Stimulated activated CD4-positive, alpha-beta T cell treated with anti-CD3 and anti-CD28 coated beads, Interleukin-15, amount 100 ng/mL, for 1 hour (primary cell): ENCODE measurements at regions not wholly inside any gene's neighbourhood (a gene's known extent, or its start where the extent isn't known, plus 50 kb on each side); places are given as distances from the start of the nearest gene placed in this dataset.

Source experiments
- DNase-seq, 2 donors: peaks; one replicate each; pipeline ENCODE4 v3.0.0-alpha.2; 2020; ENCODE audit warnings: low read depth in 1 of 2, low spot score in 1 of 2

DNA sequence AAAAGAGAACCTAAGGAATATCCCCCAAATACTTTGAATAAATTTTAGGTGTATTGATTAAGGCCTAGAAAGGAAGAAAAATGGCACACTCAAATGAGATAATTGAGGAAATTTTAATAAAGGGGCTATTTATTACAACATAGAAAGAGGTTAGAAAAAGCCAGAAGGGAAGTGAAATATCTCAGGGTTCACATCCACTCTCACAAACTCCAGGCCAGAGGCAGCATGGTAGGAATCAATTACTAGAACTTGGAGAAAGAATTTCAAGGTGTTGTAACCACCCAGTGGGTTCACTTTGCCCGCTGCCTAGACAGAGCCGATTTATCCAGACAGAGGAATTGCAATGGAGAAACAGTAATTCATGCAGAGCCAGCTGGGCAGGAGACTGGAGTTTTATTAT, 617.5 kb upstream of the ACVR2A start:
- DNase-seq, result no peak

DNA sequence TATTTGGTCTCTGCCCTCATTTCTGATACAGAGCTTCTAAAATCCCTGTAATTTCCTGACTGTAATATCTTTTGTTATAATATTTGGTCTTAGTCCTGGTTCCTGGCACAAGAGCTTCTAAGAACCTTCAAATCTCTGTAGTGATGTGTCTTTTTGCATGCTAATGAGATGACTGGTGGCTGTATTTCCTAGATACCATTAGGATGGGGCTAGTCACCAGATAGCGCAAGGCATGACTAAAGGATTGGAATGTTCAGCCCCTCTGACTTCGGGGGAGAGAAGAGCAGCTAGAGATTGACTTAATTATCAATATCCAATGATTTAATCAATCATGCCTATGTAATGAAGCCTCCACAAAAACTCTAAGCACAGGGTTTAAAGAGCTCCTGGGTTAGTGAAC, 620.8 kb upstream of the ACVR2A start:
- DNase-seq, result no peak

DNA sequence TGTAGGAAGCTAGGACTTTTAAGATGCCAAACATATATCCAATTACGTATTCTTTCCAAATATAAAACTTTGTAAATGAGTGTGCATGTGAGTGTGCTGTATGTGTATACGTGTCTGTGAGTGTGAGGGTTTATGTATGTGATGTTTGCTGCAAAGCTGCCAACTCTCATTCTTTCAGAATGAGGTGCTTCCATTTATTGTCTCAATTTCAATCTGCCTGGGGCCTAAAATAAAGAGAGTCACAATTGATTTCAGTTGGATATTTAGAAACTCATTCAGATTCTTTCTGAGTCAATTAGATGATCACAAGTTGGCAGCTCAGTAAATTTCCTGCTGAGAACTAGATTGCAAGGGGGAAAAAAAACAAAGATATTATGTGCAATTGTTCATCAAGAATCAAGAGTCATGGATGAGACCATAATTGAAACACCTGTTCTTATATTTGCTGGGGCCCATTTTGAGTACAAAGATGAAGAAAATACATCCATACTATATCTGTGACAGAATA, 621.2 kb upstream of the ACVR2A start:
- no peak for DNase-seq

DNA sequence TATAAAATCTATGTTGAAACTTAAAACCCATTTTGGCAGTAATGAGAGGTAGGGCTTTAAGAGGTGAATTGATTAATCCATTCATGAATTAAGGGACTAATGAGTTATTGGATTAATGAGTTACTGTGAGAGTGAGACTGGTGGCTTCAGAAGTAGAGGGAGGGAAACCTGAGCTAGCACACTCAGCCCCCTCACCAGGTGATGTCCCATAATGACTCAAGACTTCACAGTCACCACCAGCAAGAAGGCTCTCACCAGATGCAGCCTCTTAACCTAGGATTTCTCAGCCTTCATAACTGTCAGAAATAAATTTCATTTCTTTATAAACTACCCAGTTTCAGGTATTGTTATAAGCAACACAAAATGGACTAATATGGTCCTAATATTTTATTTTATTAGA, 621.7 kb upstream of the ACVR2A start:
- no peak for DNase-seq

DNA sequence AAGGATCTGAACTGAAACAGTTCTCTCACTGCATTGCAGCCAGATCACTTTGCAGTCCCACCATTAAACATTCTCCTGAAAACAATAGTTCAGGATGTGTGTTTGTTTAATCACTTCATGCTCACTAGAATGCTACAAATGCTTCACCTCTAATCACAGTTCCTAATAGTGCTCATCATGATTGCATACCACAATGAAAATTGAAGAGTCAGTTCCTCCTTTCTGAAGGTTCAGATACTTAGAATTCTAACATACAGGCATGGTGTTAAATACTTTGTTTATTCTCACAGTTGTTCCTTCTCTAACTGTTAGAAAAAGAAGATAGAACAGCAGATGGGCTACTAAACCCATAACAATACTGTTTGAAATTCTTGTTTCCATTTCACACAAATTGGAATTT, 622.3 kb upstream of the ACVR2A start:
- DNase-seq, result no peak

DNA sequence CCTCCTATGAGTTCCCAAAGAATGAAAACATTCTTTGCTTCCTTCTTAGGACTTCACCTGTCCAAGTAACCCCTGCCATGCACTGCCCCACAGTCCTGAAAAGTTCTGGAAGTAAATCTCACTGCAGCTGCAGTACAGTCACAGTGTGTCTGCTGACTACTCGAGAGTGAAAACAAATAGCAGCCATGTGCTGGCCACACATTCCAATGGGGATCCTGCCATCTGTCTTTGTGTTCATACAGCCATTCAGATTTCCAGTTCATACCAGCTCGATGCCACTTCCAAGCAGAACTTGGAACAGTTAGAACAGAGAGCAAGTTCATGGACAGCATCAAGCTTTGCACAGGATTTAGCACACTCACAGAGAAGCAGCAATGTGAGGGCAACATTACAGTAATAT, 629.9 kb upstream of the ACVR2A start:
- DNase-seq, result no peak

DNA sequence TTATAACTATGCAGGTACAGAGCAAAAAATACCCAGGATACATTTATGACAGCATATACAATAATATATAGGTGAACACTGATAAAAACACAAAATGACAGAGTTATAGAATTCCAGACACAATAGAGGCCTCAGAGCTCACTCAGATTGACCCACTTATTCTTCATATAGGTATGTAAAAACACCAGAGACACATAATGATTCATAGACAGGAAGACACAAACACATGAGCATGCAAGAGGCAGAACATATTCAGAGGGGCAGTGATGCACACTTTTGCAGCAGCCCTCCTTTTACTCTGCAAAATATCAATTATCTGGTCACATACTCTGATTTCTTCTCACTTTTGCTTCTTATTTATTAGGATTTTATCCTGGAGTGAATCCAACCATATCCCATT, 633.3 kb upstream of the ACVR2A start:
- DNase-seq, result no peak

DNA sequence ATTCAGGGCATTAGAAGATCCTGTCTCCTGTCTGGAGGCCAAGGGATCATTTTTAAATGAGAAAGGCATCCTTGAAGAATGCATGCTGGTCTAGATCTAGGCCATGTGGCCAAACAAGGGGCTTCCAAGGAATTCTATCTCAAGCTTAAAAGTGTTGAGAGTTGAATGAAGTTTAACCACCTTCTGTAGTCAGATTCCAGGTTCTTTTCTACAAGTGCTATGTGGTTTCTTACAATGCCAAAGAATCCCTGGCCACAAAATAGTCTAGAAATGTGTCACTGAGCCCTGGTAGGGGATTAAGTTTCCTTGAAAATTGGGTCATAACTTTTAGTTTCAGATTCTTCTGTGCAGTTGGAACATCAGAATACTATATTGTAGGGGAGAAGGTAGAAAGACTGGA, 640.7 kb upstream of the ACVR2A start:
- no peak for DNase-seq

DNA sequence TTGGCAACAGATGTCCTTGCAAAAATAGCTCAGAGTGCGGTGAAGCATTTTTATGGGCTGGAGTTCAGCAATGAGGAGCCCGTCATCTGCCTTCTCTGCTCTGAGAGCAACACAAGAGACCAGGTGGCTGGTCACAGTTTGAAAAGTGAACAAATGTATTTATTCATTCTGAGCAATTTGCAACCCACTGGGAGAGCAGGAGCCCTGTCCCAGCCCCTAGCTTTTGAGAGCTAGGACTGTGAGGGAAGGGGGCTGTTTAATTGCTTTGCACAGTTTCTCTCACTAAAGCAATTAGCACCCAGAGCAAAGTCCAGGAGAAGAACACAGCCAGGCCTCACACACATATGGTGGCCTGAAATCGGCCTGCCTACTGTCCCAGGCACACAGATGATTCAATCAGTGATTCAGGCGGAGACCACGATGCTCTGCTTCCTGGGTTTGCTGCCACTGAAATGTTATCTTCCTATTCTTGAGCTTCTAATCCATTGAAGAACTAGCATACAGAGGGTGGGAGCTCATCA, 646.1 kb upstream of the ACVR2A start:
- no peak for DNase-seq

DNA sequence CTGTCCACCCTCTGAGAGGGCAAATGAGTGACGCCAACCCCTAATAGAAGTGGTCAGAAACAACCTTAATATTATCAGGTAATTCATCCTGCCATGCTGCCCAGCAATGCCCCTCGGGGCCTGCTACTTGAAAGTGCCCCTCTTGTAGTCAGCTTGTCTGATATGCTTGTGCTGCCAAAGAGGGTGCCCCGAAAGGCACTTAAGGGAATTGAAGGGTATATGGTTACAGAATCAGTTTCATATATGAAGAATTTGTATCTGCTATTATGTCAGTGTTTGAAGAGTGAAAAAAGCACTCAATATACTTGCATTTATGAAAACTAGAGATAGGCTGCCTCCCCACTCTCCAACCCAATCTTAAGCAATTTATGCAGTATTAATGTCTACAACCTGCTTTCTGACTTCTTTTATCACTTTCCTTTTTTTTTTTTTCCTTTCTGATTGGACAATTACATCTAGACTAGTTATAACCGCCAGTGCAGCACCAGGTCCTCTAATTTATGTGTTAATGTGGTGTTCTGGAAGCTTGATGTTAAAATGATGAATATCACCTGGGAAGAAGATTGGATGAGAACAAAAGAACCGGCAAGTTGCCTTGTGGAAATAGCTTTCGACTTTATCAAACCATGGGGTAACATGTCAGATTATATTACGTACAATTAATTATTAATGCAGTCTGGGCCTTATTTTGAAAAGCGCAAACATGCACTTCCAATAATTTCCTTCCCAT, 646.9 kb upstream of the ACVR2A start:
- no peak for DNase-seq

DNA sequence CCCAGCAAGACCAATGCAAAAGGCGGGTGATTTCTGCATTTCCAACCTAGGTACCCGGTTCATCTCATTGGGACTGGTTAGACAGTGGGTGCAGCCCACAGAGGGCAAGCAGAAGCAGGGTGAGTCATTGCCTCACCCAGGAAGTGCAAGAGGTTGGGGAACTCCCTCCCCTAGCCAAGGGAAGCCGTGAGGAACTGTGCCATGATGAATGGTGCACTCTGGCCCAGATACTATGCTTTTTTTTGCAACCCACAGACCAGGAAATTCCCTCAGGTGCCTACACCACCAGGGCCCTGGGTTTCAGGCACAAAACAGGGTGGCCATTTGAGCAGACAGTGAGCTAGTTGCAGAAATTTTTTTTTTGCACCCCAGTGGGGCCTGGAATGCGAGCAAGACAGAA, 662.6 kb upstream of the ACVR2A start:
- peak; percentile 7 to 17 for DNase-seq

DNA sequence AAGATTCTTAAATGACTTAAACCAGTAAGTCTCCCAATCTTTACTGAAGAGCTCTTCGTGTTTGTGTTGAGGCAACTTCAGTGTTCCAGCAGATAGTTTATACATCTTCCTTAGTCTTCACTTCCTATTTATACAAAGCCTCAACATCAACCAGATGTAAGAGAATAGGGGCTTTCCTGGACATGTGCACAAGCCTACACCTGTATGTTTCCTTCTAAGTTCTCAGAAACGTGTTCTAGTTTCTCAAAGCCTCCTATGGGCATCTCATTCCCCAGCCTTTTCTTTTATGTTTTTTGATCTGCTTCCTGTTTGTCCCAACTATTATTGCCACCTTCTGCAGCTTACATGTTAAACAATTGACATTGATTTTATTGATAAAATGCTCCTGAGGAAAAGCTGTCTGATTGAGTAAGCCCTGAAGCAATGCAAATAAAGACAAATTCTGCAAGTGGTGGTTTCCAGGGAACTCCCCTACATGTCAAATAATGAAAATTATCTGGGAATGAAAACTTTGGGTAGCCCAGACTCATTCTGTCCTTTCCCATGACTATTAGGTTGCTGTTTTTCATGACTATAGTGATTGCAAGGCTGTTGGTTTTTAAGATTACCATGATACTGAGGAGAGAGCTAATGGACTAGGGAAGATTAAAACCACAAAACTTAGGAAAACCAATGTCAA, 663.3 kb upstream of the ACVR2A start:
- no peak for DNase-seq

DNA sequence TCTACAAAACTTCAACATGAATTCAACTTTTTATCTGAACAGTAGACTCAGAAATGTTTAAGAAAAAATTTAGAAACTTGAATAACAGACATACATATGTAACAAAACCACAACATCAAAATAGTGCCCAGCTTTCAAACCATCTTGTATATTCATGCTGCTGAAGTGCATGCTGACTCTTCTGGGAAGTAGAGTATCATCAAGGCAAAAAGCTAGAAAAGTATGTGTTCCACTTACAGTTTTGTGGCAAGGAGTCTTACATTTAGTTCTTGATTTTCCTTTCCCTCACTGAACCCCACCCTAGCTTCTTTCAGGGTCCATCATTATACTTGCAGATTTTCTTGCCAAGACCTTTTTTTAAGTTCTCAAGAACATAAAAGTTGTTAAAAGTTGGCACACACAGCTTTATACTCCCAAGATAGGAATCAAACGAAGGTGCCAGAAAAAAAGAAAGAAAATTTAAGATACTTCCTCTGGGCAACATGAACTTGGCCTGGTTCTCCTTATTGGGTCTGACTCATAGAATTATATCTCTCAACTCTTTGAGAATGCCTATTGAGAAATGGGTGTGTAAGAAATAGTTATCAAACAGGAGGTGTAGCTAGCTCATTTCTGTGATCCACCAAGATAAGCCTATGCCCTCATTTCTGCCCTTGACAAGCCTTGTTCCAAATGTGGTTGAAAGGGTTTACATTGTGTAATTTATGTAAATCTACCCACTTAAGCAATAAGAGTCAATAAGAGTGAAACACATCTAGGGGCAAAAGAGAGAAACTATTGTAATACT, 667.6 kb upstream of the ACVR2A start:
- DNase-seq, result no peak

DNA sequence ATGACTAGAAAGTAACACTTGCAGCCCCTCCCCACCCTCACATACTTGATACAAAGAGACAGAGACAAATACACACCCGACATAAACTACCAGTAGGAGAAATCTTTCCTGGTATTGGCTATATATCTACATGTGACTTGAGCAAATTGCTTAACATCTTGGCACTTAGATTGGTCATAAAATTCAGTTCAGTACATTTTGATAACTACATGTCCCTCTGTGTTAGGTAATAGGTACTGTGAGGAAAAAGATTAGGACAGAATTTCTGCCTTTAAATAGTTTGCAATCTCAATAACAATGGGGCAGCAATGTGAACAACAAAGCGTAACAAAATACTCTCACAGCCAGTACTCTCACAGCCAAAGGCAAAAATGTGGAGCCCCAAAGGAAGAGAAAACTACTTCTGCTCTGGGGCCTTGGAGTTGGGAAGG, 670.0 kb upstream of the ACVR2A start:
- DNase-seq, result no peak

DNA sequence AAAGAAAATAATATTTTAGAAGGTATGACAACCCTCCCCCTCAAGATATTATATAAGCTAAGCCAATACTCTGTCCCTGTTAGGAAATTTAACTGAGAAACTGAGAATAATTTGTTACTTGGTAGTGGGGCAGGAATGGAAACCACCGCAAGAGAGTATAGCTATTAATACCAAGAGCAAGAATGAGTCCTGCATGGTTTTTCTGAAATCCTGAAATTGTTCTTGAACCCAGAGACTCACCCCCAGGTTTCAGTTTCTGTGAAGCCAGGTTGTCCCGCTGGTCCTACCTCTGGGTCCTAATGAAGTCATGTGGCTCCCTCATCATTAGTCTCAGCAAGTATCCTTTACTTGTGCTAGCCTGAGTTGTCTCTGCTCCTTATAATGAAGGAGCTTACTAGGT, 671.0 kb upstream of the ACVR2A start:
- no peak for DNase-seq

DNA sequence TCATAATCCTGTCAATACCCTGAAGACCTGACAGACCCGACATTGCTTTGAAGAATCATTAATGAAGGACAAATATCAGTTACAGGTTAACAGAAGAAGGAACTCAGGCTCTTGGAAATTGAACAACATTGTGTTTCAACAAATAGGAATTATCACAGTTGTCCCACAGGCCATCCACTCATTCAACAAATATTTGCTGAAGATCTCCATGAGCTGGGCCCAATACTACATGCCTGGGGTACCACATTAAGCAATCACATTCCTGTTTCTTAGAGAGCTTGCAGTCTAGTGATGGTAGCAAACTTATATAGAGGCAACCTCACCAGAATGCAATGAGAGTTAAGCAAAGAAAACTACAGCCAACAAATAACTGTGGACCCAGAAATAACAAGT, 671.6 kb upstream of the ACVR2A start:
- no peak for DNase-seq

DNA sequence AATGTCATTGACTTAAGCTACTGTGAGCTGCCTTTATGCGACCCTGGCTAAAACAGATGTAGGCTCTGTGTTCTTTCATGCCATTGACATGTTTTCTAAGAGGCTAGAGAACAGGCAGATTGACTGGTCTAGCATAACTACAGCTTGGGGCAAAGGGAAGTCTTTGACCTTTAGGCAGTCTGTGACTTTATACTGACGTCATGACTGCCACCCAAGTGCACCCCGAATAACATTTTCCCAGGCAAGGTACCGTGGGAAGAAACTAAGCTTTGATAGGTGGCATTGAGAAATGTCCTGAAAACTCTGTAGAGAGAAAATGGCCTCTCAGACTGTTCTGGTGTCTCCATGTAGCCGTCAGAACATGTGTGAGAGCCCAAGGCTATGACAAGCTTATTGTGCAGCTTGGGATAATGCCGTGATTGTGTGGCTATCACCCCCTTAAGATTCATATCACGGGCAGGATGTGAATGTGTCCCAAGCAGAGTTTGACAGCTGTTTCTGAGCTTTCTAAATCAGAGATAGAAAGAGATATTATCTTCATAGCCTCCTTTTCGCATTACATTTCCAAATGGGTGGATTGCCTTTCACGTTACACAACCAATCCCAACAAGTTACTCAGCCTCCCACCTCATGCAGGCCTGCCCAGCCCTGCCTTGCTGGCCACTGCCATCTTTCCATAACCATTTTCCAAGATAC, 672.2 kb upstream of the ACVR2A start:
- DNase-seq, result no peak

DNA sequence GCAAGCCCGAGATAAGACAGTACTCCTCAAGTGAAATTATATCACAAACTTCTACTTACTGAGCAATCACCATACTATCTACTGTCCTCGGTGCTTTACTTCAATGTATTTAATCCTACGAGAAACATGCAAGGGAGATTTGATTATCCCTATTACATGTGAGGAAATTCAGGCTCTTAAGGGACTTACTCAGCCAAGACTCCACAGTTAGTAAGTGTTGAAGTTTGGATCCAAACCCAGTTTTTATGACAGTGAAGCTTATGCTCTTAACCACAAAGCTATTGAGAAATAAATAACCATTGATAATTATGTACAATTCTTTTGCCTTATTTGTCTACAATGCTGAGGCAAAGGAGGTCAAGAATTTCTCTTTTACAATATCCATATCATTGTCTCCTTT, 672.9 kb upstream of the ACVR2A start:
- no peak for DNase-seq

DNA sequence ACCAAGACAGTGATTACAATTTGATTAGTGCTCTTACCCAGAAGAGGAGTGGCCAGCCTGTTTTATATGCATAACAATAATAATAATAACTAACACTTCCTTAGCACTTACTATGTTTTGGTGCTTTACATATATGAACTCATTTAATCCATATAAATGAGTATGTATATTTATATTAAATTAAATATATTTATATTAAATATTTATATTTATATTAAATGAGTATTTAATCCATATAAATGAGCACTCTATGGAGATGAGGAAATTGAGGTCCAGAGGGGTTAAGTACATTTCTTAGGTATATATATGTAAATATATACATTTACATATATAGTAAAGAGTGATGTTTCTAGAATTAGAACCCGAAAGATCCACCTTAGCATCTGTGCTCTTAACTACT, 673.9 kb upstream of the ACVR2A start:
- DNase-seq, result no peak

DNA sequence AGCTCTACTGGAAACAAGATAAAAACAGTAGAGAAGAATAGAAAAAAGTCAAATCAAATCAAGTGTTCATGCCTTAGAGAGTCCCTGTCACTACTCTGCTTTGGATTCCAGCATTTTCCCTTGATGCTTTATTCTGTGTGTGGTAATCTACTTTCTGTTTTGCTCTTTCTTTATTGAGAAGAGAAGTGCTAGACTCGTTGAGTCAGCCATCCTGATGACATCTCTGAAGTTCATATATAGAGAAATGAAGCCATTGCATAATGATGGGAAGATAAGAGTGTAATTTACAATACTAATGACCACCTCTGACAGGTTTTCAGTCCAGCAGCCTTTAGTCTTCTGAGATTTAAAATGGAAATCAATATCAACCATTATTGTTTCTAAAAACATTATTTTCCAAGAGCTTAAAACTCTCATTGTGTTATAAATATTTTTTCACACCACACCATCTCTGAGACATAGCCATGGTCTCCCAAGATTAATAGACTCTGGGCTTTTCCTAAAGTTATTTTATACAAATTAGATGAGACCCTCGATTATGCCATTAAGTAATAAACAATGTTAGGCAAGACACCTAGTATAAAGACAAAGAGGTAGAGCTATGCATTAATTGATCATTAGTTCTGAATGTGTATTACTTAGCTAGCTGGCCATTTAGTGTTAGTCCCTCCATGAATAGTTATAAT, 679.0 kb upstream of the ACVR2A start:
- DNase-seq, result no peak

DNA sequence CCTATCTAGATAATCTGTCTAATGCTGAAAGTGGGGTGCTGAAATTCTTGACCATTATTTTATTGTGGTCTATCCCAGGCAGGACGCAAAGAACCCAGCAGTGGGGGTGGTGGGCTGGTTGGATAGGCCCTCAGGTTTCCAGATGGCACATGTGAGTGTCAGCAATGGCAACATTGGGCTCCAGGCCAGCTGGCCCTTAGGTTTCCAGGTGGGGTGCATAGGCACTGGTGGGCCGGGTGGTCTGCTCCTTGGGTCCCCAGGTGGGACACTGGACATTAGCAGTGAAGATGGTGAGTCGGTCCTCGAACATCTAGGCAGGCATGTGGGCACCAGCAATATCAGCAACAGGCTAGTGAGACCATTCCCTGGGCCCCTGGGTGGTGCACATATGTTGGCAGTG, 680.3 kb upstream of the ACVR2A start:
- DNase-seq, result no peak
